OCI-LY1 (cell line): ENCODE measurements at regions not wholly inside any gene's neighbourhood (a gene's known extent, or its start where the extent isn't known, plus 50 kb on each side); places are given as distances from the start of the nearest gene placed in this dataset.

Source experiments
- H2AFZ ChIP-seq: fragments of 200-600 bp; sonication (generic), shearing (Covaris generic); 2 replicates; pipeline ENCODE4 v1.6.0; 2014; ENCODE audit warnings: antibody characterized with exemption, mild to moderate bottlenecking, low read length
- H3F3A ChIP-seq: fragments of 200-600 bp; sonication (generic), shearing (Covaris generic); 2 replicates; pipeline ENCODE4 v1.6.0; 2014; ENCODE audit warnings: mild to moderate bottlenecking, antibody characterized with exemption, low read length, moderate library complexity; ENCODE audit not compliant: insufficient read depth
- H3K27ac ChIP-seq: fragments of 200-600 bp; sonication (generic); 2 replicates; pipeline ENCODE4 v1.5.1; 2014; ENCODE audit warnings: low read length, mixed run types, mild to moderate bottlenecking, low read depth; ENCODE audit not compliant: poor library complexity, severe bottlenecking
- H3K27me3 ChIP-seq: fragments of 200-600 bp; sonication (generic); 2 replicates; pipeline ENCODE4 v1.6.0; 2014; ENCODE audit warnings: antibody characterized with exemption, mild to moderate bottlenecking, low read length, moderate library complexity; ENCODE audit not compliant: insufficient read depth
- H3K36me3 ChIP-seq: fragments of 200-600 bp; sonication (generic); 2 replicates; pipeline ENCODE4 v1.6.1; 2014; ENCODE audit warnings: mild to moderate bottlenecking, antibody characterized with exemption, low read length, moderate library complexity, mixed read lengths; ENCODE audit not compliant: insufficient read depth
- H3K4me1 ChIP-seq: fragments of 200-600 bp; sonication (generic); 2 replicates; pipeline ENCODE4 v1.5.1; 2014; ENCODE audit warnings: mild to moderate bottlenecking, low read length, moderate library complexity; ENCODE audit not compliant: insufficient read depth, severe bottlenecking
- H3K4me2 ChIP-seq: fragments of 200-600 bp; sonication (generic), shearing (Covaris generic); 2 replicates; pipeline ENCODE4 v1.6.1; 2014; ENCODE audit warnings: low read length
- H3K4me3 ChIP-seq: fragments of 200-600 bp; sonication (generic); 2 replicates; pipeline ENCODE4 v1.5.1; 2014; ENCODE audit warnings: low read length, low read depth, mild to moderate bottlenecking, mixed read lengths; ENCODE audit not compliant: poor library complexity, severe bottlenecking
- H3K79me2 ChIP-seq: fragments of 200-600 bp; shearing (Covaris generic); 2 replicates; pipeline ENCODE4 v1.6.1; 2016; ENCODE audit warnings: mixed run types, low read length, mixed read lengths; ENCODE audit not compliant: insufficient read depth
- H3K9ac ChIP-seq: fragments of 200-600 bp; sonication (generic), shearing (Covaris generic); 2 replicates; pipeline ENCODE4 v1.6.1; 2014; ENCODE audit warnings: mild to moderate bottlenecking, low read length, mixed read lengths
- H3K9me2 ChIP-seq: fragments of 200-600 bp; sonication (generic), shearing (Covaris generic); 2 replicates; pipeline ENCODE4 v1.6.1; 2014; ENCODE audit warnings: low read depth, mild to moderate bottlenecking, low read length, mixed read lengths
- H3K9me3 ChIP-seq: fragments of 200-600 bp; shearing (Covaris generic); 2 replicates; pipeline ENCODE4 v1.6.1; 2014; ENCODE audit warnings: low read length, mixed read lengths
- H4K20me1 ChIP-seq: fragments of 200-600 bp; sonication (generic), shearing (Covaris generic); 2 replicates; pipeline ENCODE4 v1.6.0; 2016; ENCODE audit warnings: mild to moderate bottlenecking, low read length; ENCODE audit not compliant: insufficient read depth
- CTCF ChIP-seq: fragments of 200-600 bp; sonication (generic), shearing (Covaris generic); IDR thresholded peaks from 2 replicates; pipeline ENCODE4 v1.5.1; 2017; ENCODE audit warnings: mild to moderate bottlenecking, antibody characterized with exemption, low read length, moderate library complexity, mixed read lengths
- EZH2 ChIP-seq: fragments of 200-600 bp; sonication (generic), shearing (Covaris generic); IDR thresholded peaks from 2 replicates; pipeline ENCODE4 v1.8.0; 2017; ENCODE audit warnings: borderline replicate concordance, mixed run types, mild to moderate bottlenecking, antibody characterized with exemption, low read length, moderate library complexity, mixed read lengths

DNA sequence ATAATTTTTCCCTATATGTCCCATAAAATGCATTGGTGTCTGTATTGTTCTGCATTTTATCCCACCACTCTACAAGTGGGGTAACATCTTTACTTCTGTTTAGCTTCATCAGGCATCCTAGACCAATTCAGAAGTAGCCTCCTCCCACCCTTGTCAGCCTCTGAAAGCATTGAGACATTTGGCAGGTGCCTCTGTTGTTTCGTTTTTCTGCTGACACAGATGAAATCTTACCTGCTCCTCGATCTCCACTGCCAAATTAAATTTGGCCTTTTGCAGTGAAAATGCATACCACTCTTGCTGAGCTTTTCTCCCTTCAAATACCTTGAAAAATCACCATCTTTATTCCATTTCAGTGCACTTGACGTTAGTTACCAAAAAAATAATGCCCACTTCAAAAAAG, 83.5 kb upstream of the STARD13 start:
- no peaks in the 10 kb centered on the region for H3K9me2 ChIP-seq
- no peaks in the 10 kb centered on the region for H3K27me3 ChIP-seq
- H3K9ac ChIP-seq, result no peak overlapping the region
- H3K4me3 ChIP-seq, result no peak overlapping the region
- no peak overlapping the region for H2AFZ ChIP-seq
- no peaks in the 10 kb centered on the region for H3K36me3 ChIP-seq
- H3F3A ChIP-seq, result no peaks in the 10 kb centered on the region
- no peaks in the 10 kb centered on the region for H4K20me1 ChIP-seq
- H3K27ac ChIP-seq, result no peak overlapping the region
- no peaks in the 10 kb centered on the region for H3K9me3 ChIP-seq
- no peaks in the 10 kb centered on the region for H3K79me2 ChIP-seq
- peaks cover 4% of the 10 kb centered on the region for H3K4me1 ChIP-seq
- H3K4me2 ChIP-seq, result no peak overlapping the region
- TF ChIP-seq CTCF (no peak), EZH2 (no peak)

DNA sequence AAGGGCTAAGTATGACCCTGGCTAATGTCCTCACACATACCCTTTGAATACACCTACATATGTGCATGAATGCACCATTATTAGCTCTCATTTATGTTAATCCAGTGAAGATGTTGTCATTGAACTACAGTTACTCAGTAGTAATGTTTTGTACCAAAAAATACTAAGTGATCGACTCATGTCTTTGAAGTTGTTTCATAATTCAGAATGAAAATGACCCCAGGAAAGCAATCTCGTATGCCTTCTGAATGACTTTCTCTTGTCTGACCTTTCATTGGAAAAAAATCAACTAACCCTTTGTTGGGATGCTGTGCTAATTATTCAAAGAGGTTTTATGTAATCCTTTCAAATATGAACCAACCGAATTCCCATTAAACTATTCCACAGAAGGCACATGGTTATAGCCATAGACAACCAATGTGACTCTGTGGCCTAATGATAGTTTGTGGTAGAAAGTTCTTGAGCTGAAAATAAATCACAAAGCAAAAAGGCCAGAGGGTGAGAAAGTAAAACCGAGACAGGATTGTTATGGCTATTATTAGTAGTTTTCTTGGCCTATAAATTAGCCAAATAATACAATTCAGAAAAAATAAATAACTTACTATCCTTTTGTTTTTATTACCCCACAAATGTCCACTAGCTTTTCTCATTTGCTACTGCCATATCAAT, 86.8 kb upstream of the STARD13 start:
- no peaks in the 10 kb centered on the region for H4K20me1 ChIP-seq
- TF ChIP-seq EZH2 (no peak), CTCF (no peak)
- no peaks in the 10 kb centered on the region for H3K9me3 ChIP-seq
- H3K27ac ChIP-seq, result no peak overlapping the region
- H3K9ac ChIP-seq, result no peak overlapping the region
- no peaks in the 10 kb centered on the region for H3K79me2 ChIP-seq
- H2AFZ ChIP-seq, result no peak overlapping the region
- H3K9me2 ChIP-seq, result no peaks in the 10 kb centered on the region
- H3K4me2 ChIP-seq, result no peak overlapping the region
- H3K4me1 ChIP-seq, result peaks cover 4% of the 10 kb centered on the region
- H3K27me3 ChIP-seq, result no peaks in the 10 kb centered on the region
- H3K4me3 ChIP-seq, result no peak overlapping the region
- no peaks in the 10 kb centered on the region for H3K36me3 ChIP-seq
- no peaks in the 10 kb centered on the region for H3F3A ChIP-seq

DNA sequence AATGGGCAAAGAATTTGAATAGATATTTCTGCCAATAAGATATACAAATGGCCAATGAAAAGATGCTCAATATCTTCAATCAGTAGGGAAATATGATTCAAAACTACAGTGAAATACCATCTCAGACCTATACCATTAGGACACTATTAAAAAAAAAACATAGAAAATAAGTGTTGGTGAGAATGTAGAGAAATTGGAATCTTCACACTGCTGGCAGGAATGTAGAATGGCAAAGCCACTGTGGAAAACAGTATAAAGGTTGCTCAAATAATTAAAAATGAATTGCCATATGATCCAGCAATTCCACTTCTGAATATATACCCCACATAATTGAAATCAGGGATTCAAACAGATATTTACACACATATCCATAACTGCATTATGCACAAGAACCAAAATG, 88.1 kb upstream of the STARD13 start:
- no peak overlapping the region for H2AFZ ChIP-seq
- no peaks in the 10 kb centered on the region for H3K4me1 ChIP-seq
- no peak overlapping the region for H3K4me3 ChIP-seq
- no peaks in the 10 kb centered on the region for H3K79me2 ChIP-seq
- H4K20me1 ChIP-seq, result no peaks in the 10 kb centered on the region
- TF ChIP-seq CTCF, result no peak
- TF ChIP-seq EZH2, result no peak
- no peaks in the 10 kb centered on the region for H3K9me2 ChIP-seq
- H3K9me3 ChIP-seq, result no peaks in the 10 kb centered on the region
- no peak overlapping the region for H3K27ac ChIP-seq
- no peaks in the 10 kb centered on the region for H3F3A ChIP-seq
- H3K36me3 ChIP-seq, result no peaks in the 10 kb centered on the region
- no peaks in the 10 kb centered on the region for H3K27me3 ChIP-seq
- no peak overlapping the region for H3K4me2 ChIP-seq
- no peak overlapping the region for H3K9ac ChIP-seq
